H1 (cell line): ENCODE measurements at regions not wholly inside any gene's neighbourhood (a gene's known extent, or its start where the extent isn't known, plus 50 kb on each side); places are given as distances from the start of the nearest gene placed in this dataset.
"Not testable (repeated sequence)": the region's sequence is repeated elsewhere in the genome, so short reads cannot be mapped to it uniquely, and the experiment has no call there.

Experiments
- CTCF ChIA-PET: fragments of 300-600 bp; sonication (Branson Sonifier 250); formaldehyde crosslinking; loops from one replicate; lab custom pipeline; 2021; ENCODE audit not compliant: partially characterized antibody; lab: Charles Lee
- POLR2A ChIA-PET: fragments of 300-600 bp; sonication (Branson Sonifier 250); formaldehyde crosslinking; loops from one replicate; lab custom pipeline; 2021; ENCODE audit warnings: inconsistent platforms; ENCODE audit not compliant: partially characterized antibody; lab: Charles Lee
- DNase-seq, 2 experiments: peaks; one replicate each; pipeline versions ENCODE4 v3.0.0 to v3.0.0-alpha.2; 2010 to 2022; ENCODE audit warnings: low spot score in 2 of 2, low read depth in 1 of 2, mixed read lengths in 1 of 2
- FAIRE-seq: peaks from 2 replicates; lab custom pipeline; 2011; peaks lifted over from hg19 to GRCh38; lab: Jason Lieb, UNC
- H2AFZ ChIP-seq: 2 replicates; pipeline ENCODE4 v1.8.1; 2012; ENCODE audit warnings: low read length, inconsistent platforms
- H2AK5ac ChIP-seq: 2 replicates; pipeline ENCODE4 v1.6.1; 2013; ENCODE audit warnings: low read depth, low read length
- H2BK120ac ChIP-seq: replicated peaks from 2 replicates; pipeline ENCODE3; 2013; ENCODE audit warnings: low read depth, low read length, inconsistent platforms
- H2BK12ac ChIP-seq: 2 replicates; pipeline ENCODE4 v1.6.1; 2013; ENCODE audit warnings: low read depth, low read length
- H2BK15ac ChIP-seq: 2 replicates; pipeline ENCODE4 v1.6.1; 2013; ENCODE audit warnings: low read length
- H2BK20ac ChIP-seq: 2 replicates; pipeline ENCODE4 v1.6.1; 2013; ENCODE audit warnings: low read length
- H2BK5ac ChIP-seq: 2 replicates; pipeline ENCODE4 v1.6.1; 2013; ENCODE audit warnings: low read depth, low read length
- H3K14ac ChIP-seq: 2 replicates; pipeline ENCODE4 v1.6.1; 2013; ENCODE audit warnings: inconsistent platforms; ENCODE audit not compliant: insufficient read length
- H3K18ac ChIP-seq: 2 replicates; pipeline ENCODE4 v1.6.1; 2013; ENCODE audit warnings: low read length; ENCODE audit errors: extremely low read depth
- H3K23ac ChIP-seq: 2 replicates; pipeline ENCODE4 v1.6.1; 2013; ENCODE audit warnings: inconsistent platforms; ENCODE audit not compliant: insufficient read length
- H3K23me2 ChIP-seq: 2 replicates; pipeline ENCODE4 v1.6.1; 2013; ENCODE audit warnings: low read depth, low read length
- H3K27ac ChIP-seq: 2 replicates; pipeline ENCODE4 v1.6.1; 2011; ENCODE audit warnings: low read depth, low read length, inconsistent platforms
- H3K27me3 ChIP-seq, 4 experiments: replicated peaks in 1 of 4; 1 replicate in 1 of 4; 2 replicates in 3 of 4; pipeline versions ENCODE4 v1.6.1 to v1.8.1; 2011 to 2013; ENCODE audit warnings: low read length in 3 of 4, mild to moderate bottlenecking in 3 of 4, inconsistent platforms in 2 of 4, mixed read lengths in 2 of 4, moderate library complexity in 1 of 4; ENCODE audit not compliant: control insufficient read depth in 3 of 4, insufficient read depth in 3 of 4; ENCODE audit errors: extremely low read depth in 1 of 4
- H3K36me3 ChIP-seq, 4 experiments: 2 replicates each; pipeline versions ENCODE4 v1.6.1 to v1.8.1; 2011 to 2013; ENCODE audit warnings: mild to moderate bottlenecking in 4 of 4, low read length in 3 of 4, moderate library complexity in 2 of 4, control low read depth in 1 of 4, inconsistent platforms in 1 of 4; ENCODE audit not compliant: insufficient read depth in 4 of 4, control insufficient read depth in 2 of 4
- H3K4ac ChIP-seq: replicated peaks from 2 replicates; pipeline ENCODE3; 2013; ENCODE audit warnings: low read length, low read depth, mixed read lengths, inconsistent platforms; ENCODE audit not compliant: insufficient read length
- H3K4me1 ChIP-seq, 4 experiments: replicated peaks in 1 of 4; 1 replicate in 1 of 4; 2 replicates in 3 of 4; pipeline versions ENCODE4 v1.6.1 to v1.8.1; 2011 to 2013; ENCODE audit warnings: low read length in 3 of 4, inconsistent platforms in 2 of 4, mixed read lengths in 1 of 4; ENCODE audit not compliant: insufficient read depth in 4 of 4, control insufficient read depth in 3 of 4
- H3K4me2 ChIP-seq, 2 experiments: 2 replicates each; pipeline versions ENCODE4 v1.6.1 to v1.8.1; 2011 to 2013; ENCODE audit warnings: low read depth in 2 of 2, low read length in 2 of 2, control low read depth in 1 of 2, inconsistent platforms in 1 of 2, mild to moderate bottlenecking in 1 of 2; ENCODE audit not compliant: insufficient read depth in 1 of 2
- H3K4me3 ChIP-seq, 4 experiments: fragments of 200-600, 300-600 bp in 1 of 4; sonication (generic), shearing (Covaris generic), sonication (Bioruptor Twin) in 1 of 4; 2 replicates each; pipeline versions ENCODE4 v1.5.1 to v1.8.1; 2011 to 2016; ENCODE audit warnings: low read length in 4 of 4, low read depth in 3 of 4, control low read depth in 2 of 4, inconsistent platforms in 2 of 4, mild to moderate bottlenecking in 2 of 4, mixed read lengths in 1 of 4, moderate library complexity in 1 of 4; ENCODE audit not compliant: insufficient read depth in 2 of 4; ENCODE audit errors: extremely low read depth in 1 of 4
- H3K56ac ChIP-seq: replicated peaks from 2 replicates; pipeline ENCODE3; 2013; ENCODE audit warnings: low read depth, mild to moderate bottlenecking, mixed read lengths, low read length, inconsistent platforms; ENCODE audit not compliant: insufficient read length
- H3K79me1 ChIP-seq: 2 replicates; pipeline ENCODE4 v1.6.1; 2013; ENCODE audit warnings: low read depth, low read length, control low read depth
- H3K79me2 ChIP-seq, 2 experiments: 2 replicates each; pipeline versions ENCODE4 v1.6.1 to v1.8.1; 2012 to 2013; ENCODE audit warnings: low read length in 2 of 2, mild to moderate bottlenecking in 2 of 2, inconsistent platforms in 1 of 2; ENCODE audit not compliant: insufficient read depth in 2 of 2, control insufficient read depth in 1 of 2
- H3K9ac ChIP-seq, 4 experiments: replicated peaks in 1 of 4; 1 replicate in 1 of 4; 2 replicates in 3 of 4; pipeline versions ENCODE4 v1.6.1 to v1.8.1; 2011 to 2013; ENCODE audit warnings: low read depth in 3 of 4, low read length in 3 of 4, control low read depth in 2 of 4, mild to moderate bottlenecking in 2 of 4, moderate library complexity in 2 of 4, inconsistent platforms in 1 of 4; ENCODE audit errors: extremely low read depth in 1 of 4
- H3K9me3 ChIP-seq, 2 experiments: 2 replicates each; pipeline versions ENCODE4 v1.6.1 to v1.8.1; 2012 to 2013; ENCODE audit warnings: mild to moderate bottlenecking in 2 of 2, moderate library complexity in 2 of 2, control low read depth in 1 of 2, inconsistent platforms in 1 of 2, low read depth in 1 of 2, low read length in 1 of 2, mixed read lengths in 1 of 2; ENCODE audit not compliant: insufficient read depth in 2 of 2
- H4K20me1 ChIP-seq, 2 experiments: replicated peaks in 1 of 2; 2 replicates each; pipeline versions ENCODE3 to v1.8.1; 2011 to 2013; ENCODE audit warnings: inconsistent platforms in 2 of 2, low read length in 2 of 2, mild to moderate bottlenecking in 1 of 2; ENCODE audit not compliant: insufficient read depth in 2 of 2, control insufficient read depth in 1 of 2
- H4K5ac ChIP-seq: 2 replicates; pipeline ENCODE4 v1.6.1; 2013; ENCODE audit warnings: low read length, low read depth, mixed read lengths, inconsistent platforms; ENCODE audit not compliant: insufficient read length
- H4K8ac ChIP-seq: 2 replicates; pipeline ENCODE4 v1.8.0; 2013; ENCODE audit warnings: mild to moderate bottlenecking, moderate library complexity, low read length, inconsistent platforms; ENCODE audit not compliant: insufficient read depth; ENCODE audit errors: extremely low read depth
- H4K91ac ChIP-seq: replicated peaks from 2 replicates; pipeline ENCODE3; 2013; ENCODE audit warnings: low read length, mixed read lengths, inconsistent platforms; ENCODE audit not compliant: insufficient read length
- WGBS, 2 experiments: shearing (Covaris generic) in 1 of 2; methylation state at CpG; one replicate each; pipeline versions ENCODE4 v1.1.6 to v1.1.7; 2013 to 2015; ENCODE audit warnings: low lambda C conversion rate in 2 of 2, mixed read lengths in 2 of 2, inconsistent platforms in 1 of 2, low coverage in 1 of 2, missing lambda C conversion rate in 1 of 2; ENCODE audit not compliant: insufficient replicate concordance in 2 of 2, insufficient coverage in 1 of 2, insufficient read length in 1 of 2; ENCODE audit errors: extremely low coverage in 1 of 2, missing lambda C conversion rate in 1 of 2; 5-methylcytosine and 5-hydroxymethylcytosine counted together

DNA sequence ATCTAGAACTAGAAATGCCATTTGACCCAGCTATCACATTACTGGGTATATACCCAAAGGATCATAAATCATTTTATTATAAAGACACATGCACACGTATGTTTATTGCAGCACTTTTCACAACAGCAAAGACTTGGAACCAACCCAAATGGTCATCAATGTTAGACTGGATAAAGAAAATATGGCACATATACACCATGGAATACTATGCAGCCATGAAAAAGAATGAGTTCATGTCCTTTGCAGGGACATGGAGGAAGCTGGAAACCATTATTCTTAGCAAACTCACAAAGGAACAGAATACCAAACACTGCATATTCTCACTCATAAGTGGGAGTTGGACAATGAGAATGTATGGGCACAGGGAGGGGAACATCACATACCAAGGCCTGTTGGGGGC is 233.7 kb downstream of the RCHY1 start:
- FAIRE-seq, H3K27me3 ChIP-seq, H3K4me1 ChIP-seq, H3K56ac ChIP-seq, H3K4me2 ChIP-seq, H3K18ac ChIP-seq, H4K91ac ChIP-seq, H3K27ac ChIP-seq, H3K23ac ChIP-seq, H4K8ac ChIP-seq, H3K9ac ChIP-seq, POLR2A ChIA-PET, CTCF ChIA-PET, H3K36me3 ChIP-seq, H2AFZ ChIP-seq, H2BK20ac ChIP-seq, H2BK12ac ChIP-seq, H3K4me3 ChIP-seq, H2BK15ac ChIP-seq, H2BK120ac ChIP-seq, H3K79me1 ChIP-seq, H3K14ac ChIP-seq, H2BK5ac ChIP-seq, H3K23me2 ChIP-seq, H3K9me3 ChIP-seq, H3K79me2 ChIP-seq, H4K20me1 ChIP-seq, H2AK5ac ChIP-seq, H3K4ac ChIP-seq, DNase-seq, H4K5ac ChIP-seq: not testable (repeated sequence)
- WGBS, 2 experiments: 89% methylated on average over 1 of the region's 1 CpG; no CpG with 5 or more reads in 1 of the 2 experiments
